CD4-positive, alpha-beta memory T cell (primary cell): ENCODE measurements at regions not wholly inside any gene's neighbourhood (a gene's known extent, or its start where the extent isn't known, plus 50 kb on each side); places are given as distances from the start of the nearest gene placed in this dataset.

Experiments used
- CTCF ChIA-PET: fragments of 350-600 bp; sonication (Branson Sonifier 250); formaldehyde crosslinking; loops from one replicate; lab custom pipeline; 2021; ENCODE audit warnings: inconsistent platforms; ENCODE audit not compliant: partially characterized antibody; lab: Charles Lee
- POLR2A ChIA-PET: fragments of 350-600 bp; sonication (Branson Sonifier 250); formaldehyde crosslinking; loops from one replicate; lab custom pipeline; 2021; ENCODE audit not compliant: partially characterized antibody; lab: Charles Lee
- DNase-seq, 5 donors: peaks; one replicate each; pipeline versions ENCODE4 v3.0.0 to v3.0.0-alpha.2; 2020 to 2022; ENCODE audit warnings: mixed read lengths in 1 of 5
- H3K27ac ChIP-seq: one replicate; pipeline ENCODE4 v1.7.0; 2013; ENCODE audit warnings: low read depth, low read length
- H3K27me3 ChIP-seq: 2 replicates; pipeline ENCODE4 v1.7.0; 2013; ENCODE audit warnings: mild to moderate bottlenecking, low read length, moderate library complexity; ENCODE audit not compliant: insufficient read depth
- H3K36me3 ChIP-seq: 2 replicates; pipeline ENCODE4 v1.7.0; 2013; ENCODE audit warnings: mild to moderate bottlenecking, low read length, moderate library complexity; ENCODE audit not compliant: insufficient read depth
- H3K4me1 ChIP-seq: 2 replicates; pipeline ENCODE4 v1.7.0; 2013; ENCODE audit warnings: mild to moderate bottlenecking, low read length, moderate library complexity; ENCODE audit not compliant: insufficient read depth
- H3K4me3 ChIP-seq, 2 donors: one replicate each; pipeline ENCODE4 v1.7.0; 2013; ENCODE audit warnings: low read length in 2 of 2, mild to moderate bottlenecking in 1 of 2
- H3K9me3 ChIP-seq, 2 donors: one replicate each; pipeline ENCODE4 v1.7.0; 2013; ENCODE audit warnings: low read length in 2 of 2, control low read depth in 1 of 2; ENCODE audit not compliant: control insufficient read depth in 1 of 2
- H3K27ac Mint-ChIP-seq, 7 donors: one replicate each; pipeline ENCODE4 v1.8.0; 2020 to 2021; ENCODE audit warnings: mixed read lengths in 7 of 7, mild to moderate bottlenecking in 6 of 7, inconsistent platforms in 3 of 7, moderate library complexity in 3 of 7
- H3K27me3 Mint-ChIP-seq, 2 donors: one replicate each; pipeline ENCODE4 v1.8.0; 2020 to 2021; ENCODE audit warnings: mixed read lengths in 2 of 2
- H3K36me3 Mint-ChIP-seq, 2 donors: one replicate each; pipeline ENCODE4 v1.8.0; 2020 to 2021; ENCODE audit warnings: mixed read lengths in 2 of 2, inconsistent platforms in 1 of 2, mild to moderate bottlenecking in 1 of 2
- H3K4me1 Mint-ChIP-seq, 4 donors: one replicate each; pipeline ENCODE4 v1.8.0; 2020 to 2021; ENCODE audit warnings: mixed read lengths in 4 of 4, mild to moderate bottlenecking in 1 of 4
- H3K4me3 Mint-ChIP-seq, 8 donors: one replicate each; pipeline ENCODE4 v1.8.0; 2020 to 2021; ENCODE audit warnings: mixed read lengths in 8 of 8, mild to moderate bottlenecking in 7 of 8, moderate library complexity in 6 of 8, inconsistent platforms in 3 of 8
- H3K9me3 Mint-ChIP-seq, 8 donors: one replicate each; pipeline ENCODE4 v1.8.0; 2020 to 2021; ENCODE audit warnings: mixed read lengths in 8 of 8, mild to moderate bottlenecking in 5 of 8, inconsistent platforms in 3 of 8, moderate library complexity in 1 of 8
- intact Hi-C: fragments of 100-400 bp; cut with micrococcal nuclease; formaldehyde crosslinking; loops from one replicate; pipeline ENCODE4 v1.15.1; 2023

GRCh38 chr10:23529625-23530024, 90.8 kb downstream of the OTUD1 start:
- Mint-ChIP-seq H3K4me1 (peaks cover 0 to 5% (median 4%) of the 10 kb centered on the region in 4 donors), H3K4me3 (no peak overlapping the region), H3K27ac (no peak overlapping the region), H3K27me3 (peaks cover 2 to 10% of the 10 kb centered on the region in 2 donors), H3K36me3 (no peaks in the 10 kb centered on the region), H3K9me3 (peaks cover 0 to 2% (median 0%) of the 10 kb centered on the region in 8 donors)
- H3K4me3 ChIP-seq: no peak overlapping the region
- ChIA-PET CTCF (interaction anchor here (0.6 to 8.9 kb wide), 12 partner anchors 9 to 374 kb away, joined by 3 to 261 read pairs (median 6); no protein-coding TSS in a partner anchor), POLR2A (no interaction called here)
- H3K36me3 ChIP-seq: no peaks in the 10 kb centered on the region
- H3K27me3 ChIP-seq: no peaks in the 10 kb centered on the region
- no peak for DNase-seq
- intact Hi-C loops: loop anchor here (1.0 to 5.0 kb wide), 2 partner anchors 173 to 214 kb away; no protein-coding TSS in a partner anchor
- no peaks in the 10 kb centered on the region for H3K4me1 ChIP-seq
- H3K27ac ChIP-seq: no peak overlapping the region
- H3K9me3 ChIP-seq: no peaks in the 10 kb centered on the region

GRCh38 chr10:23530079-23530478, 91.2 kb downstream of the OTUD1 start:
- Mint-ChIP-seq H3K36me3 (no peaks in the 10 kb centered on the region), H3K9me3 (no peaks in the 10 kb centered on the region), H3K4me1 (peaks cover 0 to 8% (median 5%) of the 10 kb centered on the region in 4 donors), H3K27ac (no peak overlapping the region), H3K4me3 (no peak overlapping the region), H3K27me3 (peaks cover 2 to 10% of the 10 kb centered on the region in 2 donors)
- ChIA-PET POLR2A (no interaction called here), CTCF (interaction anchor here (0.9 to 8.9 kb wide), 10 partner anchors 9 to 375 kb away, joined by 3 to 261 read pairs (median 5); no protein-coding TSS in a partner anchor)
- intact Hi-C loops: loop anchor here (1.0 to 5.0 kb wide), 2 partner anchors 172 to 215 kb away; no protein-coding TSS in a partner anchor
- Histone ChIP-seq H3K4me3 (no peak overlapping the region), H3K9me3 (no peaks in the 10 kb centered on the region), H3K27ac (no peak overlapping the region), H3K36me3 (no peaks in the 10 kb centered on the region), H3K4me1 (no peaks in the 10 kb centered on the region), H3K27me3 (no peaks in the 10 kb centered on the region)
- DNase-seq: peak in 2 of 5 donors; percentile 7 to 21

- ChIA-PET CTCF (interaction anchor here (8.9 kb wide), 1 partner anchor 219 kb away, joined by 261 read pairs; no protein-coding TSS in a partner anchor), POLR2A (no interaction called here)
- no peaks in the 10 kb centered on the region for H3K9me3 ChIP-seq
- H3K4me3 Mint-ChIP-seq: no peak overlapping the region
- H3K36me3 ChIP-seq: no peaks in the 10 kb centered on the region
- no peak overlapping the region for H3K27ac ChIP-seq
- peaks cover 0 to 10% (median 5%) of the 10 kb centered on the region in 4 donors for H3K4me1 Mint-ChIP-seq
- no peaks in the 10 kb centered on the region for H3K36me3 Mint-ChIP-seq
- H3K27me3 Mint-ChIP-seq: peaks cover 7 to 15% of the 10 kb centered on the region in 2 donors
- H3K27me3 ChIP-seq: no peaks in the 10 kb centered on the region
- no peak overlapping the region for H3K4me3 ChIP-seq
- no peaks in the 10 kb centered on the region for H3K4me1 ChIP-seq
- DNase-seq: no peak
- intact Hi-C loops: loop anchor here (5.0 kb wide), 1 partner anchor 169 kb away; no protein-coding TSS in a partner anchor
- H3K27ac Mint-ChIP-seq: no peak overlapping the region
- H3K9me3 Mint-ChIP-seq: no peaks in the 10 kb centered on the region
Observed at GRCh38 chr10:23533212-23533611, 94.3 kb downstream of the OTUD1 start.

GRCh38 chr10:23534326-23534725, 95.5 kb downstream of the OTUD1 start:
- H3K4me3 ChIP-seq: no peak overlapping the region
- H3K9me3 Mint-ChIP-seq: no peaks in the 10 kb centered on the region
- H3K4me1 ChIP-seq: peaks cover 3% of the 10 kb centered on the region
- peaks cover 10 to 15% of the 10 kb centered on the region in 2 donors for H3K27me3 Mint-ChIP-seq
- H3K4me1 Mint-ChIP-seq: peaks cover 0 to 10% (median 5%) of the 10 kb centered on the region in 4 donors
- H3K27ac Mint-ChIP-seq: no peak overlapping the region
- ChIA-PET CTCF (interaction anchor here (1.4 to 2.2 kb wide), 2 partner anchors 9 to 219 kb away, joined by 8 to 10 read pairs; no protein-coding TSS in a partner anchor), POLR2A (no interaction called here)
- H3K9me3 ChIP-seq: no peaks in the 10 kb centered on the region
- DNase-seq: no peak
- no peak overlapping the region for H3K4me3 Mint-ChIP-seq
- H3K36me3 Mint-ChIP-seq: no peaks in the 10 kb centered on the region
- intact Hi-C loops: loop anchor here (5.0 kb wide), 1 partner anchor 168 kb away; no protein-coding TSS in a partner anchor
- no peak overlapping the region for H3K27ac ChIP-seq
- H3K27me3 ChIP-seq: no peaks in the 10 kb centered on the region
- H3K36me3 ChIP-seq: no peaks in the 10 kb centered on the region

GRCh38 chr10:23534761-23535160, 95.9 kb downstream of the OTUD1 start:
- no peak overlapping the region for H3K4me3 Mint-ChIP-seq
- no peaks in the 10 kb centered on the region for H3K36me3 ChIP-seq
- intact Hi-C loops: loop anchor here (5.0 kb wide), 1 partner anchor 168 kb away; no protein-coding TSS in a partner anchor
- H3K36me3 Mint-ChIP-seq: no peaks in the 10 kb centered on the region
- peaks cover 7% of the 10 kb centered on the region for H3K4me1 ChIP-seq
- H3K27ac Mint-ChIP-seq: no peak overlapping the region
- H3K27me3 ChIP-seq: no peaks in the 10 kb centered on the region
- ChIA-PET CTCF (interaction anchor here (0.8 to 2.2 kb wide), 3 partner anchors 9 to 219 kb away, joined by 3 to 10 read pairs (median 8); no protein-coding TSS in a partner anchor), POLR2A (no interaction called here)
- H3K4me3 ChIP-seq: no peak overlapping the region
- H3K27ac ChIP-seq: no peak overlapping the region
- DNase-seq: no peak
- H3K9me3 ChIP-seq: no peaks in the 10 kb centered on the region
- peaks cover 2 to 13% (median 9%) of the 10 kb centered on the region in 4 donors for H3K4me1 Mint-ChIP-seq
- H3K9me3 Mint-ChIP-seq: no peaks in the 10 kb centered on the region
- peaks cover 10 to 15% of the 10 kb centered on the region in 2 donors for H3K27me3 Mint-ChIP-seq

GRCh38 chr10:23535381-23535780, 96.5 kb downstream of the OTUD1 start:
- ChIA-PET CTCF (interaction anchor here (0.7 to 2.2 kb wide), 4 partner anchors 10 to 228 kb away, joined by 3 to 10 read pairs (median 6); no protein-coding TSS in a partner anchor), POLR2A (no interaction called here)
- peaks cover 10 to 15% of the 10 kb centered on the region in 2 donors for H3K27me3 Mint-ChIP-seq
- H3K4me1 Mint-ChIP-seq: peaks cover 8 to 19% (median 15%) of the 10 kb centered on the region in 4 donors
- H3K4me3 Mint-ChIP-seq: no peak overlapping the region
- intact Hi-C loops: no loop called here
- H3K9me3 ChIP-seq: no peaks in the 10 kb centered on the region
- H3K9me3 Mint-ChIP-seq: no peaks in the 10 kb centered on the region
- no peaks in the 10 kb centered on the region for H3K36me3 ChIP-seq
- H3K36me3 Mint-ChIP-seq: no peaks in the 10 kb centered on the region
- peaks cover 13% of the 10 kb centered on the region for H3K4me1 ChIP-seq
- H3K27ac Mint-ChIP-seq: no peak overlapping the region
- no peaks in the 10 kb centered on the region for H3K27me3 ChIP-seq
- no peak overlapping the region for H3K4me3 ChIP-seq
- no peak overlapping the region for H3K27ac ChIP-seq
- no peak for DNase-seq

- H3K4me3 ChIP-seq: no peak overlapping the region
- H3K36me3 ChIP-seq: no peaks in the 10 kb centered on the region
- Mint-ChIP-seq H3K4me1 (peaks cover 19 to 37% (median 27%) of the 10 kb centered on the region in 4 donors), H3K27ac (peak overlapping the region in 1 of 7 donors; percentile 2), H3K9me3 (peaks cover 0 to under 1% (median 0%) of the 10 kb centered on the region in 8 donors), H3K4me3 (no peak overlapping the region), H3K36me3 (no peaks in the 10 kb centered on the region), H3K27me3 (peaks cover 9% of the 10 kb centered on the region in 2 donors)
- ChIA-PET CTCF (interaction anchor here (0.5 to 4.7 kb wide), 3 partner anchors 11 to 1083 kb away, joined by 3 to 52 read pairs (median 14); no protein-coding TSS in a partner anchor), POLR2A (no interaction called here)
- intact Hi-C loops: no loop called here
- H3K4me1 ChIP-seq: peaks cover 23% of the 10 kb centered on the region
- no peaks in the 10 kb centered on the region for H3K9me3 ChIP-seq
- no peak for DNase-seq
- no peak overlapping the region for H3K27ac ChIP-seq
- no peaks in the 10 kb centered on the region for H3K27me3 ChIP-seq
Observed at GRCh38 chr10:23538968-23539367, 100.1 kb downstream of the OTUD1 start.
